ENCODE measurements at regions not wholly inside any gene's neighbourhood (a gene's known extent, or its start where the extent isn't known, plus 50 kb on each side); places are given as distances from the start of the nearest gene placed in this dataset.

DNA sequence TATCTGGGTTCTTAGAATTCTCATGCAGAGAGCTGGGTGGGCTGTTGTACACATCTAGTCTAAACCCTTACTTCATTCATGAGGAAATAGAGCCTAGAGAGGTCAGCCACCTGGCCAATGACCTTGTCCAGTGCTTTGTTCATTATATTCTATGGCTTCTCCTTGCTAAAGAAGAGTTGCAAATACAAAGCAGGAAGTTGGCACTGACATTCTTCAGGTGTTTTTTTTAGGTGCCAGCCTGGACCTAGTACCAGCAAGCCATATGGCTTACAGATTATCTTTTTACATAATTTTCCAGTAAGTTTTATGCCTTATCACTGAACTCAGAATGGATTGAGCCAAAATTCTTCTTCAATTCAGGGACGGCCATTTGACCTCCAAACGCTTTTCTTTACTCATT is 54.7 kb upstream of the PGM2 start:
- DNase-seq: no peak
- intact Hi-C loops (cut with DNase I; ENCODE audit: low total_unique reads): no loop called here
- Histone ChIP-seq H3K27ac (no peak overlapping the region), H3K36me3 (no peaks in the 10 kb centered on the region), H3K9me3 (no peaks in the 10 kb centered on the region), H3K4me1 (no peaks in the 10 kb centered on the region), H3K27me3 (no peaks in the 10 kb centered on the region), H3K4me3 (no peak overlapping the region)
- TF ChIP-seq, protein P1, sequence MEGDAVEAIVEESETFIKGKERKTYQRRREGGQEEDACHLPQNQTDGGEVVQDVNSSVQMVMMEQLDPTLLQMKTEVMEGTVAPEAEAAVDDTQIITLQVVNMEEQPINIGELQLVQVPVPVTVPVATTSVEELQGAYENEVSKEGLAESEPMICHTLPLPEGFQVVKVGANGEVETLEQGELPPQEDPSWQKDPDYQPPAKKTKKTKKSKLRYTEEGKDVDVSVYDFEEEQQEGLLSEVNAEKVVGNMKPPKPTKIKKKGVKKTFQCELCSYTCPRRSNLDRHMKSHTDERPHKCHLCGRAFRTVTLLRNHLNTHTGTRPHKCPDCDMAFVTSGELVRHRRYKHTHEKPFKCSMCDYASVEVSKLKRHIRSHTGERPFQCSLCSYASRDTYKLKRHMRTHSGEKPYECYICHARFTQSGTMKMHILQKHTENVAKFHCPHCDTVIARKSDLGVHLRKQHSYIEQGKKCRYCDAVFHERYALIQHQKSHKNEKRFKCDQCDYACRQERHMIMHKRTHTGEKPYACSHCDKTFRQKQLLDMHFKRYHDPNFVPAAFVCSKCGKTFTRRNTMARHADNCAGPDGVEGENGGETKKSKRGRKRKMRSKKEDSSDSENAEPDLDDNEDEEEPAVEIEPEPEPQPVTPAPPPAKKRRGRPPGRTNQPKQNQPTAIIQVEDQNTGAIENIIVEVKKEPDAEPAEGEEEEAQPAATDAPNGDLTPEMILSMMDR (IDR thresholded peaks at IDR 0.05): no peak

DNA sequence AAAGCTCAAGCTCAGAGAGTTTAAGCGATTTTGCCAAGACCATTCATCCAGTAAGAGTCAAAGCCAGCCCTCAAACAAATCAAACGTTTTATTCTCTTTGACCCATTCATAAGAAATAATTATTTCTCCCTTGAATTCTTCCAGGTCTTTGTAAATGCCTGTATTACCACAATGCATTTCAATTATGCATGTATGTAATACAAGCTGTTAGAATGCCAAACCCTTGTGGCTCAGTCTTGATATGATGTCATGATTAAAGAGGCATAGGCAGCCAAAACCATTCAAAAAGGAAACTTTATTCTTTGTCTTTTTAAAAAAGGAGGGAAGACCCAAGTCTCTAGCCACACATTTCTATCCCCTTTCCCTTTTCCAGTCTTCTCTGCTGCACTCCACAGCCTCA is 56.5 kb upstream of the PGM2 start:
- H3K4me1 ChIP-seq: no peaks in the 10 kb centered on the region
- no peaks in the 10 kb centered on the region for H3K27me3 ChIP-seq
- no peak overlapping the region for H3K4me3 ChIP-seq
- intact Hi-C loops (cut with DNase I; ENCODE audit: low total_unique reads): no loop called here
- TF ChIP-seq, protein P1 (IDR thresholded peaks at IDR 0.05): no peak
- no peaks in the 10 kb centered on the region for H3K9me3 ChIP-seq
- H3K27ac ChIP-seq: no peak overlapping the region
- DNase-seq: no peak
- no peaks in the 10 kb centered on the region for H3K36me3 ChIP-seq

DNA sequence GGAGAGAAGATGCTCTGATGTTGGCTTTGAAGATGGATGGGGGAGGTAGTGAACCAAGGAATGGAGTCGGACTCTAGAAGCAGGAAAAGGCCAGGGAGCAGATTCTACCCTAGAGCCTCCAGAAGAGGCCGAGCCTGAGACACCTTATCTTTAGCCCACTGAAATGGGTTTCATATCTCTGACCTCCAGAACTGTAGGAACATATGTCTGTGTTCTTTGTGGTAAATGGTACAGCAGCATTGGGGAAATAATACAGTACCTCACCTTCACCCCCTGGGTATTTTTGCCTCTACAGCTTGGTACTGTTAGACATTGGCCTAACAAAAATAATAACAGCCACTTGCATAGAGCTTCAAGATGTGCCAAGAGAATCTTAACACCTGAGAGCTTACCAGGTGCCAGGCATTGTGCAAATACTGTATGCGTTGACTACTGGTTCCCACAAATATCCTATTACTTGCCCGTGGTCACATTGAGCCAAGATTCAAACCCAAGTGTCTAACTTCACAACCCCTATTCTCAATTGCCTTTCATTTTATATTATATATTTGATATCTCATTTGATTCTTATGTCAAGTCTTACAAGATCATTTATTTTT is 57.0 kb upstream of the PGM2 start:
- Histone ChIP-seq H3K27me3 (no peaks in the 10 kb centered on the region), H3K27ac (no peak overlapping the region), H3K4me1 (no peaks in the 10 kb centered on the region), H3K36me3 (no peaks in the 10 kb centered on the region), H3K4me3 (no peak overlapping the region), H3K9me3 (no peaks in the 10 kb centered on the region)
- TF ChIP-seq, protein P1 (IDR thresholded peaks at IDR 0.05): no peak
- intact Hi-C loops (cut with DNase I; ENCODE audit: low total_unique reads): no loop called here
- no peak for DNase-seq

DNA sequence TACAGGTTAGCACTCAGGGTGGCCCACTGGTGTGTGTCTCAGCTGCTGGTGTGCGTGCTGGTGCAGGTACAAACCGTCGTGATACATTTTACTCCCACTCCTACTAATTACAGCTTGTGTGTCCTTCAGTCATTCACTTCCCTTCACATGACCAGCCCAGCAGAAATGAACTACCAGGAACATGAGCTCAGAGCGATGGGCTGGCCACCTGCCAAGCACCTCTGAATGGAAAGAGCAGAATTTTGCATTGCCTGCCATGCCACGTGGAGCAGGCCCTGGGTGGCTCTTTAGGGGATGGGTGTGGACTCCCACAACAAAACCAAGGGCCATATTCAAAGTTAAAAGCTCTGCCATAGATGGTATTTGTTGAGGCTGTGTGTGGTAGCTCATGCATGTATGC is 58.9 kb upstream of the PGM2 start:
- H3K9me3 ChIP-seq: no peaks in the 10 kb centered on the region
- H3K4me3 ChIP-seq: no peak overlapping the region
- intact Hi-C loops (cut with DNase I; ENCODE audit: low total_unique reads): no loop called here
- peak; percentile 76 to 78 for DNase-seq
- TF ChIP-seq, protein P1 (IDR thresholded peaks at IDR 0.05): no peak
- no peaks in the 10 kb centered on the region for H3K27me3 ChIP-seq
- no peaks in the 10 kb centered on the region for H3K36me3 ChIP-seq
- H3K27ac ChIP-seq: no peak overlapping the region
- no peaks in the 10 kb centered on the region for H3K4me1 ChIP-seq

DNA sequence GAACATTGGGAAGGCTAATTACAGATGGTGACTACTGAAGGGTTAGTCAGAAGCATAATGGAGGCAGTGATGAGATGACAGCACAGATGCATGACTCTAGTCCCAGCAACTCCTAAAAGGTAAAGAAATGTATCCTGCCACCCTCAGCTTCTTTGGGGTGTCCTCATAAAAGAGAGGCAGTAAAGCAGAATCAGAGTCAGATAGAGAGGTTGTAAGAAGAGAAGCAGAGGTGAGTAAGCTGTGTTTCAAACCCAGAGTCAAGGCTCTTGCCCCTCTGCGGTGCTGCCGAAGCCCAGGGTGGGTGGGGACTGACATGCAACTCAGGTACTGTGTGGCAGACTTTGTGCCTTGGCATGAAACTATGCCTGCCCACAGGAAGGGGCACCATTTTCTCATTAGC is 59.5 kb upstream of the PGM2 start:
- Histone ChIP-seq H3K4me1 (no peaks in the 10 kb centered on the region), H3K4me3 (no peak overlapping the region), H3K27ac (no peak overlapping the region), H3K27me3 (no peaks in the 10 kb centered on the region), H3K36me3 (no peaks in the 10 kb centered on the region), H3K9me3 (no peaks in the 10 kb centered on the region)
- DNase-seq: no peak
- intact Hi-C loops (cut with DNase I; ENCODE audit: low total_unique reads): no loop called here
- TF ChIP-seq, protein P1 (IDR thresholded peaks at IDR 0.05): no peak

DNA sequence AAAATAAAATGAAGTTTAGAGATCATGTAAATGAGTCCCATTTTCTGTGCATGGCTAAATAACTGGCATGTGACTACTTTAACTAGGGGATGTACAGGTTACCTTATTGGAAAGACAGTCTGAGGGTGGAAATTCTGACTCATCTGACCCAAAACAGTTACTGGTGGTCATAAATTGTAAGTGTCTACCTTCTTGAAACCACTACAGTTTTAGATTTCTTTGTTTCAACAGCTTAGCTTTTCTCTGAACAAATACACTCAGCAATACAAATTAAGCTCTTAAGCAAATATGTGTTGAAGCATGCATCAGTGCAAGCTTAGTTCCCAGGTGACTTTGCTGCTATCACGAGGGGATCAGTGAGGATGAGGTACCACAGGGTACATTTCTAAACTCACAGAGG is 60.7 kb upstream of the PGM2 start:
- Histone ChIP-seq H3K4me3 (no peak overlapping the region), H3K27me3 (peaks cover 0 to 4% of the 10 kb centered on the region in 2 donors), H3K27ac (no peak overlapping the region), H3K4me1 (no peaks in the 10 kb centered on the region), H3K9me3 (no peaks in the 10 kb centered on the region), H3K36me3 (no peaks in the 10 kb centered on the region)
- intact Hi-C loops (cut with DNase I; ENCODE audit: low total_unique reads): loop anchor here (2.0 kb wide), 1 partner anchor 41 kb away; no protein-coding TSS in a partner anchor
- no peak for DNase-seq
- TF ChIP-seq, protein P1 (IDR thresholded peaks at IDR 0.05): no peak
